ENCODE measurements at regions not wholly inside any gene's neighbourhood (a gene's known extent, or its start where the extent isn't known, plus 50 kb on each side); places are given as distances from the start of the nearest gene placed in this dataset.

- no peak for FAIRE-seq
These were observed 76.8 kb upstream of the CIBAR2 start for GRCh38 chr16:85188822-85189672.

- no peak for FAIRE-seq
These were observed 78.3 kb upstream of the CIBAR2 start for GRCh38 chr16:85190572-85190971.

GRCh38 chr16:85191341-85191965, 79.2 kb upstream of the CIBAR2 start:
- no peak for FAIRE-seq

GRCh38 chr16:85192238-85193114, 80.2 kb upstream of the CIBAR2 start:
- FAIRE-seq, result no peak

GRCh38 chr16:85193115-85193493, 80.8 kb upstream of the CIBAR2 start:
- no peak for FAIRE-seq

- FAIRE-seq, result no peak
These were observed 81.6 kb upstream of the CIBAR2 start for GRCh38 chr16:85193876-85194275.

- FAIRE-seq, result no peak
These were observed 82.3 kb upstream of the CIBAR2 start for GRCh38 chr16:85194307-85195270.

- FAIRE-seq, result no peak
These were observed 83.0 kb upstream of the CIBAR2 start for GRCh38 chr16:85195271-85195647.

GRCh38 chr16:85195900-85196772, 83.9 kb upstream of the CIBAR2 start:
- FAIRE-seq, result no peak

GRCh38 chr16:85196976-85197375, 84.7 kb upstream of the CIBAR2 start:
- FAIRE-seq, result no peak

GRCh38 chr16:85197611-85198566, 85.6 kb upstream of the CIBAR2 start:
- FAIRE-seq, result no peak

- no peak for FAIRE-seq
These were observed 86.9 kb upstream of the CIBAR2 start for GRCh38 chr16:85199069-85199725.

- no peak for FAIRE-seq
These were observed 87.6 kb upstream of the CIBAR2 start for GRCh38 chr16:85199880-85200279.

GRCh38 chr16:85200471-85201278, 88.4 kb upstream of the CIBAR2 start:
- FAIRE-seq, result no peak

- no peak for FAIRE-seq
These were observed 89.3 kb upstream of the CIBAR2 start for GRCh38 chr16:85201574-85201973.

- FAIRE-seq, result no peak
These were observed 89.9 kb upstream of the CIBAR2 start for GRCh38 chr16:85202051-85202601.

GRCh38 chr16:85202631-85203461, 90.6 kb upstream of the CIBAR2 start:
- no peak for FAIRE-seq

All from islet of Langerhans (tissue), 1 donor.